ENCODE measurements at regions not wholly inside any gene's neighbourhood (a gene's known extent, or its start where the extent isn't known, plus 50 kb on each side); places are given as distances from the start of the nearest gene placed in this dataset.
A peak's percentile ranks its signal among the peaks of the same experiment; 100 is the strongest.
"Not testable (repeated sequence)": the region's sequence is repeated elsewhere in the genome, so short reads cannot be mapped to it uniquely, and the experiment has no call there.

- DNase-seq, result no peak
Measured at GRCh38 chr4:75422998-75423397, 91.2 kb downstream of the RCHY1 start.

- DNase-seq, result no peak
Measured at GRCh38 chr4:75412746-75413145, 101.5 kb downstream of the RCHY1 start.

GRCh38 chr4:75398501-75398900 lies 115.7 kb downstream of the RCHY1 start:
- DNase-seq, result no peak

GRCh38 chr4:75391489-75392166 lies 122.6 kb downstream of the RCHY1 start:
- no peak for DNase-seq

- DNase-seq, result not testable (repeated sequence)
Measured at GRCh38 chr4:75386426-75386825, 127.8 kb downstream of the RCHY1 start.

- no peak for DNase-seq
Measured at GRCh38 chr4:75385106-75385505, 129.1 kb downstream of the RCHY1 start.

GRCh38 chr4:75376543-75376942 lies 137.7 kb downstream of the RCHY1 start:
- DNase-seq, result no peak

GRCh38 chr4:75371915-75372314 lies 142.3 kb downstream of the RCHY1 start:
- DNase-seq, result no peak

- no peak for DNase-seq
Measured at GRCh38 chr4:75370576-75370975, 143.6 kb downstream of the RCHY1 start.

GRCh38 chr4:75345423-75345822 lies 168.8 kb downstream of the RCHY1 start:
- no peak for DNase-seq

- no peak for DNase-seq
Measured at GRCh38 chr4:75344915-75345314, 169.3 kb downstream of the RCHY1 start.

- DNase-seq, result no peak
Measured at GRCh38 chr4:75343333-75343732, 170.9 kb downstream of the RCHY1 start.

GRCh38 chr4:75340561-75340960 lies 173.6 kb downstream of the RCHY1 start:
- DNase-seq, result peak; percentile 2

- DNase-seq, result no peak
Measured at GRCh38 chr4:75338352-75338880, 175.8 kb downstream of the RCHY1 start.

- no peak for DNase-seq
Measured at GRCh38 chr4:75327804-75328512, 186.2 kb downstream of the RCHY1 start.

- DNase-seq, result no peak
Measured at GRCh38 chr4:75325318-75325979, 188.8 kb downstream of the RCHY1 start.

- no peak for DNase-seq
Measured at GRCh38 chr4:75321484-75321883, 192.7 kb downstream of the RCHY1 start.

GRCh38 chr4:75317641-75318040 lies 196.6 kb downstream of the RCHY1 start:
- DNase-seq, result not testable (repeated sequence)

GRCh38 chr4:75308049-75308448 lies 206.2 kb downstream of the RCHY1 start:
- DNase-seq, result no peak

- no peak for DNase-seq
Measured at GRCh38 chr4:75306506-75306905, 207.7 kb downstream of the RCHY1 start.

- DNase-seq, result no peak
Measured at GRCh38 chr4:75302648-75303047, 211.6 kb downstream of the RCHY1 start.

- no peak for DNase-seq
Measured at GRCh38 chr4:75289914-75290582, 224.2 kb downstream of the RCHY1 start.

Measured in NCI-H2171 (cell line).